T-helper 17 cell (primary cell): ENCODE measurements at regions not wholly inside any gene's neighbourhood (a gene's known extent, or its start where the extent isn't known, plus 50 kb on each side); places are given as distances from the start of the nearest gene placed in this dataset.

Experiments used
- ATAC-seq: fragments of 150-1000 bp; cut with Tn5 transposase; 2 replicates; pipeline ENCODE4 v1.10.0; 2021; ENCODE audit warnings: mild to moderate bottlenecking, moderate library complexity
- DNase-seq, 3 donors: peaks; one replicate each; pipeline versions ENCODE4 v3.0.0 to v3.0.0-alpha.2; 2020 to 2021
- H3K9me3 ChIP-seq: one replicate; pipeline ENCODE4 v1.7.0; 2013; ENCODE audit warnings: low read length, mild to moderate bottlenecking; ENCODE audit not compliant: control insufficient read depth, poor library complexity, severe bottlenecking
- H3K27ac Mint-ChIP-seq: one replicate; pipeline ENCODE4 v1.8.0; 2022; ENCODE audit warnings: mild to moderate bottlenecking, moderate library complexity, mixed read lengths
- H3K27me3 Mint-ChIP-seq: one replicate; pipeline ENCODE4 v1.8.0; 2022; ENCODE audit warnings: mixed read lengths
- H3K36me3 Mint-ChIP-seq: one replicate; pipeline ENCODE4 v1.8.0; 2022; ENCODE audit warnings: low read depth, mixed read lengths
- H3K4me1 Mint-ChIP-seq: one replicate; pipeline ENCODE4 v1.8.0; 2022; ENCODE audit warnings: mild to moderate bottlenecking, mixed read lengths
- H3K4me3 Mint-ChIP-seq: one replicate; pipeline ENCODE4 v1.8.0; 2022; ENCODE audit warnings: mild to moderate bottlenecking, moderate library complexity, mixed read lengths

GRCh38 chr7:110186334-110186733 lies 904.6 kb upstream of the LRRN3 start:
- ATAC-seq (no peak), DNase-seq (no peak)
- Mint-ChIP-seq H3K4me3 (no peak overlapping the region), H3K27me3 (no peaks in the 10 kb centered on the region), H3K36me3 (no peaks in the 10 kb centered on the region), H3K27ac (no peak overlapping the region), H3K4me1 (no peaks in the 10 kb centered on the region)
- H3K9me3 ChIP-seq = no peaks in the 10 kb centered on the region

- no peaks in the 10 kb centered on the region for H3K36me3 Mint-ChIP-seq
- no peaks in the 10 kb centered on the region for H3K9me3 ChIP-seq
- ATAC-seq = no peak
- H3K27me3 Mint-ChIP-seq = no peaks in the 10 kb centered on the region
- H3K4me3 Mint-ChIP-seq = no peak overlapping the region
- no peak overlapping the region for H3K27ac Mint-ChIP-seq
- no peaks in the 10 kb centered on the region for H3K4me1 Mint-ChIP-seq
- no peak for DNase-seq
These were observed 902.9 kb upstream of the LRRN3 start for GRCh38 chr7:110187877-110188554.

DNA sequence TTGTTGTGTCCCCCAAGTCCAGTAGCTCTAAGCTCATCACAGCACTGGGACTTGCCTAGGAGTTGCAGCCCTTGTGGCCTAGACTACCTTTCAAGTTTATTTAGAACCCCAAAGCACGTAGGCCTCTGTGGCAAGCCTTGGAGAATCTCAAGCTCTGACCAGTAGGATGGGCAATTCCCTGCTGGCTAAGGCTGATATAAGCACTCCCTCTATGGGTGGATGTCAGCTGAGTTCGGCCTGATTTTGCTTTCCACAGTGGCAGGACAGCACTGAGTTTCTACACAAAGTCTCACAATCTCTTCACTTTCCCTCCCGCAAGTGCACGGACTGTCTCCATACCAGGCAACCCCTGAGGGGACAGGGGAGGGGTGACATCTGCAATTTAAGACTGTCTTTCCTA lies 886.4 kb upstream of the LRRN3 start:
- no peaks in the 10 kb centered on the region for H3K27me3 Mint-ChIP-seq
- H3K36me3 Mint-ChIP-seq = no peaks in the 10 kb centered on the region
- DNase-seq = no peak
- no peak overlapping the region for H3K4me3 Mint-ChIP-seq
- no peak for ATAC-seq
- H3K4me1 Mint-ChIP-seq = no peaks in the 10 kb centered on the region
- H3K27ac Mint-ChIP-seq = no peak overlapping the region
- no peaks in the 10 kb centered on the region for H3K9me3 ChIP-seq

- no peaks in the 10 kb centered on the region for H3K27me3 Mint-ChIP-seq
- no peak overlapping the region for H3K27ac Mint-ChIP-seq
- H3K4me1 Mint-ChIP-seq = no peaks in the 10 kb centered on the region
- DNase-seq (no peak), ATAC-seq (no peak)
- H3K36me3 Mint-ChIP-seq = no peaks in the 10 kb centered on the region
- H3K9me3 ChIP-seq = no peaks in the 10 kb centered on the region
- H3K4me3 Mint-ChIP-seq = no peak overlapping the region
These were observed 885.0 kb upstream of the LRRN3 start for GRCh38 chr7:110205899-110206298.

GRCh38 chr7:110209884-110210283 lies 881.0 kb upstream of the LRRN3 start:
- no peak for ATAC-seq
- Mint-ChIP-seq H3K27ac (no peak overlapping the region), H3K4me3 (no peak overlapping the region)

DNA sequence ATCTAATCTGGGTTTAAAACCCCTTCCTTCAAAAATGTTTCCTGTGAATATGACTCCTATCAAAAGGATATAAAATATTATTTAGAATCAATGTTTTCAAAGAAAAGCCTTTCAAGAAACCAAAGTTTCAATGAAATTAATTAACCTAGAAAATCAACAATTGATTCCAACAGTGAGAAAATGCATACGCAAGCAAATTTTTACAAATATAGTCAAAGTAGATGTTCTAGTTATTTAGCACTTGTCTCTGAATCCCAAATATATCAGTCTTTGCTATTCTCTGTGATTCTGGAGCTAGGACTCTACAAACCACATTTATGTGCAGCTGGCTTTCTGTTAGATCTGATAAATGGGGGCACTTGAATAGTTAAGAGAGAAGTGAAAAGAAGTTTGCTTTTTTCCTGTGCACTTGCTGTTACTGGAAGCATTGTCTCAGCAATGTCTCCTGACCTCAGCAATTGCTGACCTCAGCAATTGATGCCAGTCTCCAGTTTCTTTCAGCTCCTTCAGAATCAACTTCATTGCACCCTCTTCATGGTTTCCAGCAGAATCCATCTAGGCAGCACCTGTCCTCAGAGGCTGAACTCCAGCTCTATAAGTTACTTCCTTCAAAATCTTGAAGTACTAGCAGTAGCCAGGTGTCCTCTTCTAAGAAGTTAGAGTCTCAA lies 879.9 kb upstream of the LRRN3 start:
- H3K36me3 Mint-ChIP-seq = no peaks in the 10 kb centered on the region
- no peak for ATAC-seq
- no peak for DNase-seq

More at GRCh38 chr7:110209884-110210283, 881.0 kb upstream of the LRRN3 start:
- H3K36me3 Mint-ChIP-seq = no peaks in the 10 kb centered on the region
- H3K27me3 Mint-ChIP-seq = no peaks in the 10 kb centered on the region
- no peaks in the 10 kb centered on the region for H3K4me1 Mint-ChIP-seq
- H3K9me3 ChIP-seq = no peaks in the 10 kb centered on the region
- DNase-seq = no peak

GRCh38 chr7:110224643-110225042 lies 866.3 kb upstream of the LRRN3 start:
- Mint-ChIP-seq H3K27ac (no peak overlapping the region), H3K4me1 (no peaks in the 10 kb centered on the region), H3K36me3 (no peaks in the 10 kb centered on the region), H3K4me3 (no peak overlapping the region), H3K27me3 (no peaks in the 10 kb centered on the region)
- no peak for ATAC-seq
- no peaks in the 10 kb centered on the region for H3K9me3 ChIP-seq
- DNase-seq = no peak

More for the DNA sequence above, 879.9 kb upstream of the LRRN3 start:
- no peaks in the 10 kb centered on the region for H3K9me3 ChIP-seq
- Mint-ChIP-seq H3K27ac (no peak overlapping the region), H3K4me1 (no peaks in the 10 kb centered on the region), H3K27me3 (no peaks in the 10 kb centered on the region), H3K4me3 (no peak overlapping the region)

- H3K4me1 Mint-ChIP-seq = no peaks in the 10 kb centered on the region
- H3K9me3 ChIP-seq = no peaks in the 10 kb centered on the region
- no peak for ATAC-seq
- no peaks in the 10 kb centered on the region for H3K27me3 Mint-ChIP-seq
- H3K27ac Mint-ChIP-seq = no peak overlapping the region
- no peaks in the 10 kb centered on the region for H3K36me3 Mint-ChIP-seq
- no peak for DNase-seq
- no peak overlapping the region for H3K4me3 Mint-ChIP-seq
These were observed 844.8 kb upstream of the LRRN3 start for GRCh38 chr7:110246118-110246517.

DNA sequence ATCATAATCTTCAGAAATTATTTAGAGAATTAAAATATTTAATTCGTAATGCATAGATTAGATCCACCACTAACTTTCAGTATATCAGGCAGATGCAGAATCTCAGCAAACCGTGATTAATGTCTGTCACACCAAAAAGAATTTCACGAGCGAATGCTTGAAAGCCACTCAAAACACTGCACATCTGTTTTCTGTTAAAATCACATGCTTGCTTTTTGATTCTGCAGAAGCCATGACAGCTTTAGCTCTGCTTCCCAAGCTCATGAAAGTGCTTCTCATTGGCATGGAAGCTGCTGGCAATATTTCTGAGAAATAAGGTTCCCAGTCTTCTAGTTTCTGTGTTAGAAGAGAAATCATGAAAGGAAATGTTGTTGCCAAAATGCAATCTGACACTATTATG lies 837.8 kb upstream of the LRRN3 start:
- H3K4me1 Mint-ChIP-seq = no peaks in the 10 kb centered on the region
- no peaks in the 10 kb centered on the region for H3K36me3 Mint-ChIP-seq
- no peak overlapping the region for H3K27ac Mint-ChIP-seq
- no peak for ATAC-seq
- H3K27me3 Mint-ChIP-seq = no peaks in the 10 kb centered on the region
- DNase-seq = no peak
- H3K4me3 Mint-ChIP-seq = no peak overlapping the region
- no peaks in the 10 kb centered on the region for H3K9me3 ChIP-seq

DNA sequence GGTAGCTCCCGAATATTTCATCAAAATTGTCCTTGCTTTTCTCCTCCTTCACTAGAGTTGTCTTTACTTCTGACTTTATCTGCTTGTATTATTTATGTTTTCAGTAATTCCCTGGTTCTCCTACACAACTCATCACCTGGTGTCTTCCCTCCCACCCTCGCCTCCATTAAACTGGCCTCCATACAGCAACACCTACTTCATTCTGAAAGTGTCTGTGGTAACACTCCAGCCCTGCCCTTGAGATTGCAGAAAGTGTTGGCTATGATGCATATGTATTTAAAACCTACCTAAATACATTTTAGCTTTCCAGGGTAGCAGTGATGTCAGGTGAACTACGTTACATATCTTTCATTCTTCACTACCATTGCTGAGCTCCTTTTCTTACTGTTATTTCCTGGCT lies 833.3 kb upstream of the LRRN3 start:
- Mint-ChIP-seq H3K4me1 (no peaks in the 10 kb centered on the region), H3K36me3 (no peaks in the 10 kb centered on the region), H3K4me3 (no peak overlapping the region), H3K27me3 (no peaks in the 10 kb centered on the region), H3K27ac (no peak overlapping the region)
- ATAC-seq (no peak), DNase-seq (no peak)
- H3K9me3 ChIP-seq = no peaks in the 10 kb centered on the region

- H3K9me3 ChIP-seq = no peaks in the 10 kb centered on the region
- Mint-ChIP-seq H3K27ac (no peak overlapping the region), H3K27me3 (no peaks in the 10 kb centered on the region), H3K4me3 (no peak overlapping the region), H3K4me1 (no peaks in the 10 kb centered on the region), H3K36me3 (no peaks in the 10 kb centered on the region)
- no peak for DNase-seq
- no peak for ATAC-seq
These were observed 828.7 kb upstream of the LRRN3 start for GRCh38 chr7:110262251-110262650.

DNA sequence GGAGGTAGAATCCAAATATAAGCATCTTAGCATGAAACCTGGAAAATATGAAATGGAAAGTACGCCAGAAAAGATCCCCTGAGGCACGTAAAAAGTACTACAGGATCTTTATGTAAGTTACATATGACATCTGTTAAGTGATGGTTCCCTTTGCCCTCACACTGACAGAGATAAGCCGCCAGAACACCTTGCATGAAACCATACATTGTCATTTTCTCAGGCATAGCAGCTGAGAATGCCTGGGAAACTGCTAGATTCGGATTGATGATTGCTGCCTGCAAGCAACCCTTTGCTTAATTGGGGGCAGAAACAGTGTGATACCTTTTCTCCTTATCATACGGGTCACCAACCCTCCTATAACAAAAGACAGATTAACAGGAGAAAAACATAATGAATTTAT lies 826.6 kb upstream of the LRRN3 start:
- no peak for ATAC-seq
- no peaks in the 10 kb centered on the region for H3K27me3 Mint-ChIP-seq

GRCh38 chr7:110281362-110281761 lies 809.6 kb upstream of the LRRN3 start:
- Mint-ChIP-seq H3K36me3 (no peaks in the 10 kb centered on the region), H3K27me3 (no peaks in the 10 kb centered on the region), H3K4me3 (no peak overlapping the region), H3K4me1 (no peaks in the 10 kb centered on the region), H3K27ac (no peak overlapping the region)
- ATAC-seq (no peak), DNase-seq (no peak)
- no peaks in the 10 kb centered on the region for H3K9me3 ChIP-seq

More for the DNA sequence above, 826.6 kb upstream of the LRRN3 start:
- Mint-ChIP-seq H3K36me3 (no peaks in the 10 kb centered on the region), H3K4me3 (peak overlapping the region; percentile 19), H3K27ac (no peak overlapping the region), H3K4me1 (no peaks in the 10 kb centered on the region)
- no peak for DNase-seq
- H3K9me3 ChIP-seq = no peaks in the 10 kb centered on the region

- ATAC-seq (no peak), DNase-seq (no peak)
- Mint-ChIP-seq H3K27ac (no peak overlapping the region), H3K27me3 (no peaks in the 10 kb centered on the region), H3K4me3 (no peak overlapping the region), H3K36me3 (no peaks in the 10 kb centered on the region), H3K4me1 (no peaks in the 10 kb centered on the region)
- no peaks in the 10 kb centered on the region for H3K9me3 ChIP-seq
These were observed 807.9 kb upstream of the LRRN3 start for GRCh38 chr7:110283056-110283455.
